Trophoblast cell (in vitro differentiated cells and primary cell): ENCODE measurements at regions not wholly inside any gene's neighbourhood (a gene's known extent, or its start where the extent isn't known, plus 50 kb on each side); places are given as distances from the start of the nearest gene placed in this dataset.

Experiments used
- DNase-seq, 2 donors: peaks; one replicate each; pipeline ENCODE4 v3.0.0-alpha.2; 2016
- H2AFZ ChIP-seq: 2 replicates; pipeline ENCODE4 v1.6.1; 2013; ENCODE audit warnings: low read length, moderate library complexity, mild to moderate bottlenecking; ENCODE audit not compliant: insufficient read depth, poor library complexity
- H2AK5ac ChIP-seq: 2 replicates; pipeline ENCODE4 v1.6.1; 2013; ENCODE audit warnings: mild to moderate bottlenecking, low read length
- H2BK120ac ChIP-seq: 2 replicates; pipeline ENCODE4 v1.6.1; 2013; ENCODE audit warnings: low read length, mild to moderate bottlenecking, moderate library complexity; ENCODE audit not compliant: insufficient read depth, poor library complexity
- H2BK12ac ChIP-seq: 2 replicates; pipeline ENCODE4 v1.6.1; 2013; ENCODE audit warnings: mild to moderate bottlenecking, low read length, moderate library complexity
- H2BK5ac ChIP-seq: 2 replicates; pipeline ENCODE4 v1.6.1; 2013; ENCODE audit warnings: low read length, low read depth, moderate library complexity, mild to moderate bottlenecking; ENCODE audit not compliant: poor library complexity
- H3K14ac ChIP-seq: 2 replicates; pipeline ENCODE4 v1.6.1; 2013; ENCODE audit warnings: mild to moderate bottlenecking, low read length
- H3K18ac ChIP-seq: 2 replicates; pipeline ENCODE4 v1.6.1; 2013; ENCODE audit warnings: mild to moderate bottlenecking, low read length
- H3K23ac ChIP-seq: 2 replicates; pipeline ENCODE4 v1.6.1; 2013; ENCODE audit warnings: low read length
- H3K27ac ChIP-seq: 2 replicates; pipeline ENCODE4 v1.5.1; 2013; ENCODE audit warnings: low read depth, mild to moderate bottlenecking, inconsistent platforms, low read length, moderate library complexity
- H3K27me3 ChIP-seq: 2 replicates; pipeline ENCODE4 v1.6.1; 2013; ENCODE audit warnings: inconsistent platforms, mild to moderate bottlenecking, low read length, moderate library complexity; ENCODE audit not compliant: insufficient read depth
- H3K36me3 ChIP-seq, 2 experiments: 1 replicate in 1 of 2; 2 replicates in 1 of 2; pipeline ENCODE4 v1.6.1; 2013; ENCODE audit warnings: low read length in 2 of 2, mild to moderate bottlenecking in 2 of 2, moderate library complexity in 1 of 2; ENCODE audit not compliant: insufficient read depth in 2 of 2, control insufficient read depth in 1 of 2
- H3K4ac ChIP-seq: 2 replicates; pipeline ENCODE4 v1.6.1; 2013; ENCODE audit warnings: low read depth, mild to moderate bottlenecking, low read length, moderate library complexity
- H3K4me1 ChIP-seq, 2 experiments: 1 replicate in 1 of 2; 2 replicates in 1 of 2; pipeline ENCODE4 v1.6.1; 2013; ENCODE audit warnings: low read length in 2 of 2, mild to moderate bottlenecking in 2 of 2, moderate library complexity in 1 of 2; ENCODE audit not compliant: insufficient read depth in 2 of 2, control insufficient read depth in 1 of 2
- H3K4me2 ChIP-seq: 2 replicates; pipeline ENCODE4 v1.6.1; 2013; ENCODE audit warnings: inconsistent platforms, mild to moderate bottlenecking, low read length, moderate library complexity
- H3K4me3 ChIP-seq: 2 replicates; pipeline ENCODE4 v1.5.1; 2013; ENCODE audit warnings: mild to moderate bottlenecking, low read depth, low read length, inconsistent platforms
- H3K79me1 ChIP-seq: one replicate; pipeline ENCODE4 v1.6.1; 2013; ENCODE audit warnings: low read length
- H3K79me2 ChIP-seq: 2 replicates; pipeline ENCODE4 v1.6.1; 2013; ENCODE audit warnings: low read length, mild to moderate bottlenecking; ENCODE audit not compliant: control insufficient read depth, insufficient read depth, poor library complexity
- H3K9ac ChIP-seq: 2 replicates; pipeline ENCODE4 v1.6.1; 2013; ENCODE audit warnings: mild to moderate bottlenecking, low read length
- H3K9me3 ChIP-seq: 2 replicates; pipeline ENCODE4 v1.6.1; 2013; ENCODE audit warnings: low read depth, mild to moderate bottlenecking, control low read depth, inconsistent platforms, low read length; ENCODE audit not compliant: insufficient read depth
- H4K12ac ChIP-seq: 2 replicates; pipeline ENCODE4 v1.6.1; 2013; ENCODE audit warnings: low read depth, mild to moderate bottlenecking, low read length, moderate library complexity
- H4K8ac ChIP-seq: 2 replicates; pipeline ENCODE4 v1.6.1; 2013; ENCODE audit warnings: low read depth, mild to moderate bottlenecking, low read length, moderate library complexity
- H4K91ac ChIP-seq: one replicate; pipeline ENCODE4 v1.6.1; 2013; ENCODE audit warnings: low read depth, mild to moderate bottlenecking, low read length, moderate library complexity
- WGBS: extraction: QIAGEN DNeasy Blood & Tissue Kit; methylation state at CpG from one replicate; pipeline ENCODE4 v1.1.7; 2013; ENCODE audit warnings: missing lambda C conversion rate; ENCODE audit not compliant: insufficient read length, insufficient coverage; ENCODE audit errors: extremely low coverage; 5-methylcytosine and 5-hydroxymethylcytosine counted together

GRCh38 chr11:59271811-59272327, 59.1 kb upstream of the MPEG1 start:
- Histone ChIP-seq H3K23ac (no peak overlapping the region), H3K27ac (no peak overlapping the region), H2BK12ac (no peak overlapping the region), H3K4ac (no peak overlapping the region), H3K14ac (no peak overlapping the region), H2BK120ac (no peak overlapping the region), H3K4me1 (peaks cover 0 to 3% of the 10 kb centered on the region in 2 experiments), H3K27me3 (no peaks in the 10 kb centered on the region), H3K4me2 (no peak overlapping the region), H3K79me1 (no peaks in the 10 kb centered on the region), H4K8ac (no peak overlapping the region), H3K18ac (no peak overlapping the region), H3K9me3 (no peaks in the 10 kb centered on the region), H4K91ac (no peak overlapping the region), H2AK5ac (no peak overlapping the region), H3K4me3 (no peak overlapping the region), H3K36me3 (no peaks in the 10 kb centered on the region), H3K79me2 (no peaks in the 10 kb centered on the region), H4K12ac (no peak overlapping the region), H3K9ac (no peak overlapping the region), H2AFZ (no peak overlapping the region), H2BK5ac (no peak overlapping the region)
- no peak for DNase-seq
- no CpG with 5 or more reads among the region's 4 CpGs for WGBS

GRCh38 chr11:59271247-59271755, 58.6 kb upstream of the MPEG1 start:
- Histone ChIP-seq H2BK12ac (no peak overlapping the region), H2BK120ac (no peak overlapping the region), H3K4me1 (peaks cover 0 to 3% of the 10 kb centered on the region in 2 experiments)

GRCh38 chr11:59267736-59268475, 55.2 kb upstream of the MPEG1 start:
- no CpG with 5 or more reads among the region's 7 CpGs for WGBS

More at GRCh38 chr11:59271247-59271755, 58.6 kb upstream of the MPEG1 start:
- Histone ChIP-seq H3K18ac (no peak overlapping the region), H3K79me1 (no peaks in the 10 kb centered on the region), H4K91ac (no peak overlapping the region), H3K79me2 (no peaks in the 10 kb centered on the region), H4K8ac (no peak overlapping the region), H3K14ac (no peak overlapping the region), H3K9me3 (peaks cover 1% of the 10 kb centered on the region), H3K4me2 (no peak overlapping the region), H3K27me3 (no peaks in the 10 kb centered on the region), H3K4me3 (no peak overlapping the region), H3K4ac (no peak overlapping the region), H3K9ac (no peak overlapping the region), H2AK5ac (no peak overlapping the region), H2AFZ (no peak overlapping the region), H3K23ac (no peak overlapping the region), H3K36me3 (no peaks in the 10 kb centered on the region), H3K27ac (no peak overlapping the region), H2BK5ac (no peak overlapping the region), H4K12ac (no peak overlapping the region)
- WGBS, result no CpG with 5 or more reads among the region's 4 CpGs
- no peak for DNase-seq

GRCh38 chr11:59267196-59267595, 54.5 kb upstream of the MPEG1 start:
- Histone ChIP-seq H3K27ac (no peak overlapping the region), H2AFZ (no peak overlapping the region), H3K4me2 (no peak overlapping the region), H2BK120ac (no peak overlapping the region), H3K9me3 (peaks cover 1% of the 10 kb centered on the region), H4K91ac (no peak overlapping the region), H2AK5ac (no peak overlapping the region), H3K18ac (no peak overlapping the region), H3K36me3 (no peaks in the 10 kb centered on the region), H3K79me2 (no peaks in the 10 kb centered on the region), H3K4ac (no peak overlapping the region), H2BK5ac (no peak overlapping the region), H3K27me3 (no peaks in the 10 kb centered on the region), H3K4me3 (no peak overlapping the region), H3K9ac (no peak overlapping the region), H3K14ac (no peak overlapping the region), H2BK12ac (no peak overlapping the region), H4K12ac (no peak overlapping the region), H3K23ac (no peak overlapping the region), H4K8ac (no peak overlapping the region), H3K4me1 (peaks cover 0 to 3% of the 10 kb centered on the region in 2 experiments), H3K79me1 (no peaks in the 10 kb centered on the region)
- WGBS, result no CpG with 5 or more reads among the region's 4 CpGs
- peak in 1 of 2 donors; percentile 15 for DNase-seq

More at GRCh38 chr11:59267736-59268475, 55.2 kb upstream of the MPEG1 start:
- Histone ChIP-seq H2AFZ (no peak overlapping the region), H3K9me3 (peaks cover 1% of the 10 kb centered on the region), H3K18ac (no peak overlapping the region), H4K12ac (no peak overlapping the region), H2BK12ac (no peak overlapping the region), H3K27me3 (no peaks in the 10 kb centered on the region), H2AK5ac (no peak overlapping the region), H3K27ac (no peak overlapping the region), H3K14ac (no peak overlapping the region), H4K91ac (no peak overlapping the region), H3K79me2 (no peaks in the 10 kb centered on the region), H2BK120ac (no peak overlapping the region), H3K9ac (no peak overlapping the region), H3K4me3 (no peak overlapping the region), H2BK5ac (no peak overlapping the region), H3K4ac (no peak overlapping the region), H3K4me2 (no peak overlapping the region), H3K79me1 (no peaks in the 10 kb centered on the region), H3K23ac (no peak overlapping the region), H3K36me3 (no peaks in the 10 kb centered on the region), H4K8ac (no peak overlapping the region), H3K4me1 (peaks cover 0 to 3% of the 10 kb centered on the region in 2 experiments)
- peak; percentile 48 to 55 for DNase-seq
